Fibroblast of skin of scalp (primary cell): ENCODE measurements at regions not wholly inside any gene's neighbourhood (a gene's known extent, or its start where the extent isn't known, plus 50 kb on each side); places are given as distances from the start of the nearest gene placed in this dataset.

Experiments
- DNase-seq: peaks from one replicate; pipeline ENCODE4 v3.0.0-alpha.2; 2013

GRCh38 chr12:126883697-126884096, 1383.3 kb upstream of the TMEM132C start:
- DNase-seq, result no peak

GRCh38 chr12:126889501-126889900, 1377.5 kb upstream of the TMEM132C start:
- DNase-seq, result no peak

- DNase-seq, result no peak
These were observed 1376.9 kb upstream of the TMEM132C start for GRCh38 chr12:126890097-126890496.

GRCh38 chr12:126891789-126892188, 1375.2 kb upstream of the TMEM132C start:
- DNase-seq, result no peak

GRCh38 chr12:126895951-126896913, 1370.7 kb upstream of the TMEM132C start:
- no peak for DNase-seq

GRCh38 chr12:126897102-126897501, 1369.9 kb upstream of the TMEM132C start:
- DNase-seq, result no peak

- DNase-seq, result no peak
These were observed 1369.2 kb upstream of the TMEM132C start for GRCh38 chr12:126897778-126898177.

- no peak for DNase-seq
These were observed 1368.4 kb upstream of the TMEM132C start for GRCh38 chr12:126898562-126898961.

GRCh38 chr12:126899926-126900792, 1366.8 kb upstream of the TMEM132C start:
- no peak for DNase-seq

- no peak for DNase-seq
These were observed 1363.7 kb upstream of the TMEM132C start for GRCh38 chr12:126903027-126903876.

GRCh38 chr12:126905752-126906151, 1361.2 kb upstream of the TMEM132C start:
- no peak for DNase-seq

- no peak for DNase-seq
These were observed 1358.8 kb upstream of the TMEM132C start for GRCh38 chr12:126907900-126908764.

- no peak for DNase-seq
These were observed 1358.2 kb upstream of the TMEM132C start for GRCh38 chr12:126908765-126909142.

GRCh38 chr12:126910570-126910969, 1356.4 kb upstream of the TMEM132C start:
- no peak for DNase-seq

- no peak for DNase-seq
These were observed 1354.9 kb upstream of the TMEM132C start for GRCh38 chr12:126912111-126912510.

GRCh38 chr12:126914170-126914793, 1352.7 kb upstream of the TMEM132C start:
- no peak for DNase-seq

GRCh38 chr12:126915309-126915708, 1351.7 kb upstream of the TMEM132C start:
- DNase-seq, result no peak

GRCh38 chr12:126926023-126926594, 1340.9 kb upstream of the TMEM132C start:
- no peak for DNase-seq

- no peak for DNase-seq
These were observed 1336.7 kb upstream of the TMEM132C start for GRCh38 chr12:126930234-126930633.

- no peak for DNase-seq
These were observed 1334.8 kb upstream of the TMEM132C start for GRCh38 chr12:126932156-126932555.

- DNase-seq, result no peak
These were observed 1331.5 kb upstream of the TMEM132C start for GRCh38 chr12:126935435-126935834.
